PC-3 (cell line): ENCODE measurements at regions not wholly inside any gene's neighbourhood (a gene's known extent, or its start where the extent isn't known, plus 50 kb on each side); places are given as distances from the start of the nearest gene placed in this dataset.

Experiments used
- ATAC-seq: fragments of 200-7000 bp; cut with Tn5 transposase; 2 replicates; pipeline ENCODE4 v1.9.1; 2020; ENCODE audit warnings: mild to moderate bottlenecking, moderate library complexity
- BruUV-seq: library from RNA; stranded (reverse); fragments of 400-500 nt; replicated peaks from 2 replicates; lab custom pipeline; 2021; lab: Mats Ljungman, UMichigan
- CTCF ChIA-PET: fragments of 300-600 bp; sonication (Branson Sonifier 250); formaldehyde crosslinking; loops from one replicate; lab custom pipeline; 2022; ENCODE audit warnings: antibody characterized with exemption; lab: Charles Lee
- POLR2A ChIA-PET: fragments of 300-600 bp; sonication (Branson Sonifier 250); formaldehyde crosslinking; loops from one replicate; lab custom pipeline; 2022; ENCODE audit warnings: antibody characterized with exemption; ENCODE audit not compliant: unreplicated experiment; lab: Charles Lee
- DNase-seq: peaks from one replicate; pipeline ENCODE4 v3.0.0-alpha.2; 2015
- H2AFZ ChIP-seq: fragments of 300-600 bp; sonication (generic); 2 replicates; pipeline ENCODE4 v1.6.0; 2016; ENCODE audit warnings: antibody characterized with exemption, low read length
- H3F3A ChIP-seq: fragments of 300-600 bp; sonication (generic); one replicate; pipeline ENCODE4 v1.6.0; 2017; ENCODE audit warnings: antibody characterized with exemption, low read length, control low read depth, mild to moderate bottlenecking; ENCODE audit not compliant: unreplicated experiment
- H3K27ac ChIP-seq: fragments of 300-600 bp; sonication (generic); 2 replicates; pipeline ENCODE4 v1.5.1; 2016; ENCODE audit warnings: mild to moderate bottlenecking, low read length
- H3K27me3 ChIP-seq: fragments of 300-600 bp; sonication (generic); 2 replicates; pipeline ENCODE4 v1.6.1; 2016; ENCODE audit warnings: low read length, mixed read lengths
- H3K36me3 ChIP-seq: fragments of 300-600 bp; sonication (generic); 2 replicates; pipeline ENCODE4 v1.6.1; 2016; ENCODE audit warnings: low read depth, mixed run types, low read length, mixed read lengths
- H3K4me1 ChIP-seq: fragments of 300-600 bp; sonication (generic); 2 replicates; pipeline ENCODE4 v1.5.1; 2016; ENCODE audit warnings: low read length; ENCODE audit not compliant: insufficient read depth
- H3K4me2 ChIP-seq: fragments of 300-600 bp; sonication (generic); 2 replicates; pipeline ENCODE4 v1.6.0; 2016; ENCODE audit warnings: low read length
- H3K4me3 ChIP-seq: fragments of 300-600 bp; sonication (generic); 2 replicates; pipeline ENCODE4 v1.5.1; 2016; ENCODE audit warnings: mild to moderate bottlenecking, low read length, mixed read lengths
- H3K79me2 ChIP-seq: fragments of 300-600 bp; sonication (generic); 2 replicates; pipeline ENCODE4 v1.6.1; 2017; ENCODE audit warnings: low read length, mixed read lengths
- H3K9ac ChIP-seq: fragments of 300-600 bp; sonication (generic); 2 replicates; pipeline ENCODE4 v1.6.0; 2016; ENCODE audit warnings: mild to moderate bottlenecking, low read length
- H3K9me2 ChIP-seq: fragments of 300-600 bp; sonication (generic); replicated peaks from 2 replicates; pipeline ENCODE4 v1.6.1; 2016; ENCODE audit warnings: mixed run types, low read length, mixed read lengths
- H3K9me3 ChIP-seq: fragments of 300-600 bp; sonication (generic); 2 replicates; pipeline ENCODE4 v1.6.1; 2016; ENCODE audit warnings: low read length, mixed read lengths
- H4K20me1 ChIP-seq: fragments of 300-600 bp; sonication (generic); 2 replicates; pipeline ENCODE4 v1.6.1; 2016; ENCODE audit warnings: low read length, mixed read lengths
- EZH2 ChIP-seq: fragments of 300-600 bp; sonication (generic); IDR thresholded peaks from one replicate; pipeline ENCODE4 v1.6.1; 2017; ENCODE audit warnings: antibody characterized with exemption, mild to moderate bottlenecking, low read length; ENCODE audit not compliant: unreplicated experiment
- EZH2phosphoT487 ChIP-seq: fragments of 300-600 bp; sonication (generic); IDR thresholded peaks from 2 replicates; pipeline ENCODE4 v1.6.1; 2018; ENCODE audit warnings: mild to moderate bottlenecking, antibody characterized with exemption, low read length, borderline replicate concordance
- intact Hi-C: fragments of 100-400 bp; cut with micrococcal nuclease; formaldehyde crosslinking; loops from 2 replicates; pipeline ENCODE4 v1.9.0; 2023
- TF ChIP-seq, protein P1 (sequence below): fragments of 300-600 bp; sonication (generic); conservative IDR thresholded peaks from 2 replicates; pipeline ENCODE4 v1.5.1; 2017; ENCODE audit warnings: antibody characterized with exemption, low read depth, mild to moderate bottlenecking, low read length

GRCh38 chr12:40474630-40475029, 217.6 kb upstream of the CNTN1 start:
- peaks cover 9% of the 10 kb centered on the region for H3K27me3 ChIP-seq
- no peaks in the 10 kb centered on the region for H4K20me1 ChIP-seq
- TF ChIP-seq EZH2 (no peak), EZH2phosphoT487 (no peak)
- TF ChIP-seq, protein P1, sequence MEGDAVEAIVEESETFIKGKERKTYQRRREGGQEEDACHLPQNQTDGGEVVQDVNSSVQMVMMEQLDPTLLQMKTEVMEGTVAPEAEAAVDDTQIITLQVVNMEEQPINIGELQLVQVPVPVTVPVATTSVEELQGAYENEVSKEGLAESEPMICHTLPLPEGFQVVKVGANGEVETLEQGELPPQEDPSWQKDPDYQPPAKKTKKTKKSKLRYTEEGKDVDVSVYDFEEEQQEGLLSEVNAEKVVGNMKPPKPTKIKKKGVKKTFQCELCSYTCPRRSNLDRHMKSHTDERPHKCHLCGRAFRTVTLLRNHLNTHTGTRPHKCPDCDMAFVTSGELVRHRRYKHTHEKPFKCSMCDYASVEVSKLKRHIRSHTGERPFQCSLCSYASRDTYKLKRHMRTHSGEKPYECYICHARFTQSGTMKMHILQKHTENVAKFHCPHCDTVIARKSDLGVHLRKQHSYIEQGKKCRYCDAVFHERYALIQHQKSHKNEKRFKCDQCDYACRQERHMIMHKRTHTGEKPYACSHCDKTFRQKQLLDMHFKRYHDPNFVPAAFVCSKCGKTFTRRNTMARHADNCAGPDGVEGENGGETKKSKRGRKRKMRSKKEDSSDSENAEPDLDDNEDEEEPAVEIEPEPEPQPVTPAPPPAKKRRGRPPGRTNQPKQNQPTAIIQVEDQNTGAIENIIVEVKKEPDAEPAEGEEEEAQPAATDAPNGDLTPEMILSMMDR: no peak
- no peaks in the 10 kb centered on the region for H3K4me1 ChIP-seq
- no peaks in the 10 kb centered on the region for H3F3A ChIP-seq
- H3K4me2 ChIP-seq: no peak overlapping the region
- ChIA-PET CTCF (no interaction called here), POLR2A (no interaction called here)
- no peak overlapping the region for H3K27ac ChIP-seq
- no peaks in the 10 kb centered on the region for H3K79me2 ChIP-seq
- peaks cover 8% of the 10 kb centered on the region; the same call in 1 of the 2 replicates for H3K9me3 ChIP-seq
- no peak overlapping the region for H2AFZ ChIP-seq
- no peaks in the 10 kb centered on the region for H3K9me2 ChIP-seq
- intact Hi-C loops: no loop called here
- H3K36me3 ChIP-seq: no peaks in the 10 kb centered on the region
- H3K4me3 ChIP-seq: no peak overlapping the region
- no peak overlapping the region for H3K9ac ChIP-seq
- no peak for ATAC-seq
- DNase-seq: no peak
- no TSS peak for BruUV-seq

DNA sequence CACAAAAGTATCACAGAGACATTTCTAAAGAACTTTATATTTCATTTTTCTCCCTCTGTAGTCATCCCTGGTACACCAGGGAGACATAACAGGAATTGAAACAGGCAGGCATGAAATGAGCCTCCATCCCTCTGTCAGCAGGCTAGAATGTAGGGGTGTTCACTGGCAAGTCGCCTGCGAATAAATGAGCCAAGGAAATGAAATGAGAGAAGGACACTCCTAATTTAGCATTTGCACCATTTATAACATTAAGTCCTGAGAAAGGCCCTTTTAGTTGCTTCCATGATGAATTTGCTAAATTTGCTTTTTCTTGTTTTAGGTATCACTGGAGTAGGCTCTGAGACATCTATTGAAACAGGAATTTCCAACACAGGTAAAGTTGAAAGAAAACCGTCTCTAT, 192.4 kb upstream of the CNTN1 start:
- H3K4me2 ChIP-seq: no peak overlapping the region
- no TSS peak for BruUV-seq
- no peak for DNase-seq
- H3K4me3 ChIP-seq: no peak overlapping the region
- ChIA-PET POLR2A (no interaction called here), CTCF (no interaction called here)
- no peaks in the 10 kb centered on the region for H3K9me3 ChIP-seq
- H3K9ac ChIP-seq: no peak overlapping the region
- H3F3A ChIP-seq: no peaks in the 10 kb centered on the region
- no peaks in the 10 kb centered on the region for H3K36me3 ChIP-seq
- H3K27me3 ChIP-seq: 0 out of 2 replicates have a peak, but pooled peaks cover 5% of the 10 kb centered on the region
- no peaks in the 10 kb centered on the region for H3K9me2 ChIP-seq
- H3K27ac ChIP-seq: no peak overlapping the region
- H3K4me1 ChIP-seq: no peaks in the 10 kb centered on the region
- no peak for ATAC-seq
- no peaks in the 10 kb centered on the region for H3K79me2 ChIP-seq
- H4K20me1 ChIP-seq: no peaks in the 10 kb centered on the region
- TF ChIP-seq, protein P1: no peak
- TF ChIP-seq EZH2phosphoT487 (no peak), EZH2 (no peak)
- intact Hi-C loops: no loop called here
- H2AFZ ChIP-seq: no peak overlapping the region

DNA sequence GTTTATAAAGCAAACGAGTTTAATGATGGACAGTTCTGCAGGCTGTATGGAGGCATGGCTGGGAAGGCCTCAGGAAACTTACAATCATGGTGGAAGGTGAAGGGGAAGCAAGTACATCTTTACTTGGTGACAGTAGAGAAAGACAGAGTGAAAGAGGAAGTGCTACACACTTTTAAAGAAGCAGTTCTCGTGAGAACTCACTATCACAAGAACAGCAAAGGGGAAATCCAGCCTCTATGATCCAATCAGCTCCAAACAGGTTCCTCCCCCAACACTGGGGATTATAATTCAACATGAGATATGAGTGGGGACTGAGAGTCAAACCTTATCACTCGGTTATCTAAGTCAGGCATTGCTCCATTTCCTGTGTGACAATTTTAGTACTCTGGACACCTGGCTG, 189.9 kb upstream of the CNTN1 start:
- H2AFZ ChIP-seq: no peak overlapping the region
- no peaks in the 10 kb centered on the region for H3K27me3 ChIP-seq
- H3K4me3 ChIP-seq: no peak overlapping the region
- no peak overlapping the region for H3K4me2 ChIP-seq
- no peak for DNase-seq
- no peaks in the 10 kb centered on the region for H3K9me2 ChIP-seq
- H3K79me2 ChIP-seq: no peaks in the 10 kb centered on the region
- ChIA-PET POLR2A (no interaction called here), CTCF (no interaction called here)
- H3F3A ChIP-seq: no peaks in the 10 kb centered on the region
- no peak overlapping the region for H3K9ac ChIP-seq
- H3K27ac ChIP-seq: no peak overlapping the region
- no peaks in the 10 kb centered on the region for H3K36me3 ChIP-seq
- H4K20me1 ChIP-seq: no peaks in the 10 kb centered on the region
- TF ChIP-seq EZH2phosphoT487: no peak
- intact Hi-C loops: no loop called here
- H3K9me3 ChIP-seq: no peaks in the 10 kb centered on the region
- H3K4me1 ChIP-seq: no peaks in the 10 kb centered on the region
- BruUV-seq: no TSS peak
- no peak for ATAC-seq
